Activated naive CD4-positive, alpha-beta T cell treated with anti-CD3 and anti-CD28 coated beads, Interleukin-2, amount 10 ng/mL, durations not matched to agents 7 days and 5 days (primary cell): ENCODE measurements at regions not wholly inside any gene's neighbourhood (a gene's known extent, or its start where the extent isn't known, plus 50 kb on each side); places are given as distances from the start of the nearest gene placed in this dataset.
"Not testable (repeated sequence)": the region's sequence is repeated elsewhere in the genome, so short reads cannot be mapped to it uniquely, and the experiment has no call there.

Experiments
- CTCF ChIA-PET: fragments of 350-600 bp; sonication (Branson Sonifier 250); formaldehyde crosslinking; loops from one replicate; lab custom pipeline; 2021; ENCODE audit warnings: antibody characterized with exemption; lab: Charles Lee
- DNase-seq: peaks from one replicate; pipeline ENCODE4 v3.0.0-alpha.2; 2020
- H3K27ac Mint-ChIP-seq: one replicate; pipeline ENCODE4 v1.8.0; 2021; ENCODE audit warnings: mild to moderate bottlenecking, moderate library complexity, mixed read lengths
- H3K27me3 Mint-ChIP-seq: one replicate; pipeline ENCODE4 v1.8.0; 2021; ENCODE audit warnings: mild to moderate bottlenecking, mixed read lengths
- H3K36me3 Mint-ChIP-seq: one replicate; pipeline ENCODE4 v1.8.0; 2021; ENCODE audit warnings: mixed read lengths
- H3K4me1 Mint-ChIP-seq: one replicate; pipeline ENCODE4 v1.8.0; 2021; ENCODE audit warnings: mixed read lengths
- H3K4me3 Mint-ChIP-seq: one replicate; pipeline ENCODE4 v1.8.0; 2021; ENCODE audit warnings: mild to moderate bottlenecking, moderate library complexity, mixed read lengths
- H3K9me3 Mint-ChIP-seq: one replicate; pipeline ENCODE4 v1.8.0; 2021; ENCODE audit warnings: mixed read lengths

GRCh38 chr6:146919017-146919416 lies 285.2 kb upstream of the STXBP5 start:
- Mint-ChIP-seq H3K4me1 (peaks cover 2% of the 10 kb centered on the region), H3K9me3 (no peaks in the 10 kb centered on the region), H3K27me3 (no peaks in the 10 kb centered on the region), H3K4me3 (no peak overlapping the region), H3K27ac (no peak overlapping the region), H3K36me3 (no peaks in the 10 kb centered on the region)
- DNase-seq, result no peak
- CTCF ChIA-PET, result no interaction called here

DNA sequence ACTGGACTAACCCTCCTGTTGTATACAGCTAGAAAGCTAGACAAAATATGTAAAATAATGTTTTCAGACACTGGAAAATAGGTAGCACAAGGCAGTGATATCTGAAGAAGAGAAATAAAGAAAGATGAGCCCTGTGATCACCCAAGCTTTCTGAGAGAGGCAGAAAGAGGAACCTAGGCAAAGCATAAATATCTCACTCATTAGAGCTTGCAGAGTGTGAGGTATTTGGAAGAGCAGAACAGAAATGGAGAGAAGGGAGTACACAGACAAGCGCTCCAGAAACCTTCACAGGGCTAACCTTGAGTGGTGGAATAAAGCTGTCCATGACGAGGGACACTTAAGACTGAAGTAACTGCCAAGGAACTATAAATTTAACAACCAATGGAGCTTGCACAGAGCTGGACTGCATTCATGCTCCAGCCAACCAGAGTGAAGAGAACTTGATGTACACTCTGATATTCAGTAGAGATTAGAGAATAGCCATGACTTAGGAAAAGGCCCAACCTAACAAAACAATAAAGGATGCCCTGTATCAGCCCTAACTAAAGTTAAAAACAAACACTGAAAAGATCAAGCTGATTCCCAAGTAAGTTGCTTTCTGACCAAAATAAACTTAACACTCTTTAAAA lies 280.9 kb upstream of the STXBP5 start:
- Mint-ChIP-seq H3K27me3 (no peaks in the 10 kb centered on the region), H3K27ac (no peak overlapping the region), H3K9me3 (no peaks in the 10 kb centered on the region), H3K4me3 (no peak overlapping the region), H3K4me1 (no peaks in the 10 kb centered on the region), H3K36me3 (no peaks in the 10 kb centered on the region)
- no peak for DNase-seq
- CTCF ChIA-PET, result no interaction called here

DNA sequence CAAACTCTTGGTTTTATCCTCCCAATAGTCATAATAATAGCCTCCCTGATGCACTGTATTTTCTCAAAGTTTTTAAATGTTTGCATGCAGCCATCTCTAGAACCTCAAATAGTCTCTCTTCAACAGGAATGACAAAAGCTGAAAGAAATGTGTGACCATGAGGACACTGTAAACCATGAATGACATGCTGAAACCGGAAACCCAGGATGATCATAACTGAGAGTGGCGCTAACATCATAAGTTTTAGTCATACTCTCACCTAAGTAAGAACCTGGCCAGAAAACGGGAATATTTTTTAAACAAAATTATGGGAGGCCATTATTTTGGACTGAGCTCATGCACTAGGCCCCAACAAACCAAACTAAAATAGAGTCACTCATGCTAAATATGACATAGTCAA lies 278.4 kb upstream of the STXBP5 start:
- no peaks in the 10 kb centered on the region for H3K36me3 Mint-ChIP-seq
- no peaks in the 10 kb centered on the region for H3K4me1 Mint-ChIP-seq
- DNase-seq, result no peak
- no peak overlapping the region for H3K27ac Mint-ChIP-seq
- no peaks in the 10 kb centered on the region for H3K9me3 Mint-ChIP-seq
- H3K27me3 Mint-ChIP-seq, result no peaks in the 10 kb centered on the region
- CTCF ChIA-PET, result no interaction called here
- no peak overlapping the region for H3K4me3 Mint-ChIP-seq

DNA sequence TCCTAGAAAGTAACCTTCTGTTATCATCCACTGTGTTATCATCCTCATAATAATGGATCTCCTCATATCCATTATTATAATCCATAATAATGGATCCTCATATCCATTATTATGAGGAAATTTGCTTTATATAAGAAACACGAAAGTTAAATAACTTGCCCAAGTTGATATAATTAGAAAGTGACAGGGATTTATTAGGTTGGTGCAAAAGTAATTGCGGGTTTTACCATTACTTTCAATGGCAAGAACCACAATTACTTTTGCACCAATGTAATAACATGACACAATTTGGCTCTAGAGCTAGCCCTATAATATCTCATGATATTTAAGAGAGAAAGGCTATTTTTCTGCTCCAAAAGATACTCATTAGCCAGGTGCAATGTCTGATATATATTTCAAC lies 275.7 kb upstream of the STXBP5 start:
- no peaks in the 10 kb centered on the region for H3K9me3 Mint-ChIP-seq
- H3K36me3 Mint-ChIP-seq, result no peaks in the 10 kb centered on the region
- no peaks in the 10 kb centered on the region for H3K4me1 Mint-ChIP-seq
- H3K27ac Mint-ChIP-seq, result no peak overlapping the region
- CTCF ChIA-PET, result no interaction called here
- no peaks in the 10 kb centered on the region for H3K27me3 Mint-ChIP-seq
- DNase-seq, result no peak
- no peak overlapping the region for H3K4me3 Mint-ChIP-seq

- H3K4me1 Mint-ChIP-seq, result no peaks in the 10 kb centered on the region
Observed at GRCh38 chr6:146931214-146931613, 273.0 kb upstream of the STXBP5 start.

GRCh38 chr6:146937316-146937715 lies 266.9 kb upstream of the STXBP5 start:
- H3K4me3 Mint-ChIP-seq, result no peak overlapping the region
- H3K9me3 Mint-ChIP-seq, result no peaks in the 10 kb centered on the region
- DNase-seq, result no peak
- CTCF ChIA-PET, result no interaction called here
- no peak overlapping the region for H3K27ac Mint-ChIP-seq
- H3K27me3 Mint-ChIP-seq, result no peaks in the 10 kb centered on the region
- H3K4me1 Mint-ChIP-seq, result no peaks in the 10 kb centered on the region
- H3K36me3 Mint-ChIP-seq, result no peaks in the 10 kb centered on the region

More at GRCh38 chr6:146931214-146931613, 273.0 kb upstream of the STXBP5 start:
- Mint-ChIP-seq H3K27me3 (no peaks in the 10 kb centered on the region), H3K9me3 (no peaks in the 10 kb centered on the region), H3K4me3 (no peak overlapping the region), H3K27ac (no peak overlapping the region), H3K36me3 (no peaks in the 10 kb centered on the region)
- CTCF ChIA-PET, result no interaction called here
- DNase-seq, result no peak

- no peaks in the 10 kb centered on the region for H3K9me3 Mint-ChIP-seq
- DNase-seq, result no peak
- no peaks in the 10 kb centered on the region for H3K4me1 Mint-ChIP-seq
- H3K36me3 Mint-ChIP-seq, result no peaks in the 10 kb centered on the region
- H3K27me3 Mint-ChIP-seq, result no peaks in the 10 kb centered on the region
- no peak overlapping the region for H3K4me3 Mint-ChIP-seq
- CTCF ChIA-PET, result no interaction called here
- H3K27ac Mint-ChIP-seq, result no peak overlapping the region
Observed at GRCh38 chr6:146938266-146938665, 266.0 kb upstream of the STXBP5 start.

DNA sequence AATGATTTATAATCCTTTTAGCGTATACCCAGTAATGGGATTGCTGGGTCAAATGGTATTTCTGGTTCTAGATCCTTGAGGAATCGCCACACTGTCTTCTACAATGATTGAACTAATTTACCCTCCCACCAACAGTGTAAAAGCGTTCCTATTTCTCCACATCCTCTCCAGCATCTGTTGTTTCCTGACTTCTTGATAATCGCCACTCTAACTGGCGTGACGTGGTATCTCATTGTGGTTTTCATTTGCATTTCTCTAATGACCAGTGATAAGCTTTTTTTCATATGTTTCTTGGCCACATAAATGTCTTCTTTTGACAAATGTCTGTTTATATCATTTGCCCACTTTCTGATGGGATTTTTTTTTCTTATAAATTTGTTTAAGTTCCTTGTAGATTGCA lies 264.8 kb upstream of the STXBP5 start:
- H3K4me3 Mint-ChIP-seq, H3K36me3 Mint-ChIP-seq, H3K9me3 Mint-ChIP-seq, H3K4me1 Mint-ChIP-seq, CTCF ChIA-PET, H3K27me3 Mint-ChIP-seq, DNase-seq, H3K27ac Mint-ChIP-seq: not testable (repeated sequence)

GRCh38 chr6:146943664-146944063 lies 260.6 kb upstream of the STXBP5 start:
- CTCF ChIA-PET, result no interaction called here
- no peaks in the 10 kb centered on the region for H3K9me3 Mint-ChIP-seq
- no peaks in the 10 kb centered on the region for H3K36me3 Mint-ChIP-seq
- no peak overlapping the region for H3K4me3 Mint-ChIP-seq
- DNase-seq, result no peak
- H3K4me1 Mint-ChIP-seq, result no peaks in the 10 kb centered on the region
- H3K27ac Mint-ChIP-seq, result no peak overlapping the region
- H3K27me3 Mint-ChIP-seq, result no peaks in the 10 kb centered on the region

- Mint-ChIP-seq H3K36me3 (no peaks in the 10 kb centered on the region), H3K27me3 (no peaks in the 10 kb centered on the region), H3K27ac (no peak overlapping the region), H3K9me3 (no peaks in the 10 kb centered on the region), H3K4me1 (no peaks in the 10 kb centered on the region), H3K4me3 (no peak overlapping the region)
- CTCF ChIA-PET, result no interaction called here
- no peak for DNase-seq
Observed at GRCh38 chr6:146944077-146944476, 260.1 kb upstream of the STXBP5 start.

GRCh38 chr6:146944809-146945208 lies 259.4 kb upstream of the STXBP5 start:
- no peak overlapping the region for H3K4me3 Mint-ChIP-seq
- no peak overlapping the region for H3K27ac Mint-ChIP-seq
- no peaks in the 10 kb centered on the region for H3K9me3 Mint-ChIP-seq
- no peak for DNase-seq
- CTCF ChIA-PET, result no interaction called here
- no peaks in the 10 kb centered on the region for H3K27me3 Mint-ChIP-seq
- peaks cover 2% of the 10 kb centered on the region for H3K4me1 Mint-ChIP-seq
- no peaks in the 10 kb centered on the region for H3K36me3 Mint-ChIP-seq

DNA sequence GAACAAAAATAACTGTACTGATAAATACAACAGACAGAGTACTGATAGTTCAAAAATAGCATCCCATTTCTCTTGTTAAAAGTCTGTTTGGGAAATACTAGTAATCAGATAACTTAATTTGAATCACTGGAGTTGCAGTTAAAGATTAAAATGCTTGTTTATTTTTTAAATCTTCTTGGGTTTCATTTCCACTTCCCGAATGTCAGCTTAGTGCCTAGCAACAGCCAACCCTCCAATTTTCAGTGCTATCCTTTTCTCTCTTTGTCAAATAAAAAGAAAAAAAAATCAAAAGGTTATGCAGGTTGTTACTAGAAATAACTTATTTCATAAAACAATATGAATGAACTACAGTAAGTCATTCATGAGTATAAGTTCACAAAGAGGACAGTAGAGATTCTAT lies 257.7 kb upstream of the STXBP5 start:
- CTCF ChIA-PET, result no interaction called here
- DNase-seq, result no peak
- Mint-ChIP-seq H3K27ac (no peak overlapping the region), H3K9me3 (no peaks in the 10 kb centered on the region), H3K36me3 (no peaks in the 10 kb centered on the region), H3K4me1 (peaks cover 15% of the 10 kb centered on the region), H3K27me3 (no peaks in the 10 kb centered on the region), H3K4me3 (no peak overlapping the region)

- H3K9me3 Mint-ChIP-seq, result no peaks in the 10 kb centered on the region
- no peak for DNase-seq
- H3K36me3 Mint-ChIP-seq, result no peaks in the 10 kb centered on the region
- no peaks in the 10 kb centered on the region for H3K27me3 Mint-ChIP-seq
- no peak overlapping the region for H3K27ac Mint-ChIP-seq
- CTCF ChIA-PET, result no interaction called here
- H3K4me3 Mint-ChIP-seq, result no peak overlapping the region
- peaks cover 15% of the 10 kb centered on the region for H3K4me1 Mint-ChIP-seq
Observed at GRCh38 chr6:146948790-146949342, 255.4 kb upstream of the STXBP5 start.

DNA sequence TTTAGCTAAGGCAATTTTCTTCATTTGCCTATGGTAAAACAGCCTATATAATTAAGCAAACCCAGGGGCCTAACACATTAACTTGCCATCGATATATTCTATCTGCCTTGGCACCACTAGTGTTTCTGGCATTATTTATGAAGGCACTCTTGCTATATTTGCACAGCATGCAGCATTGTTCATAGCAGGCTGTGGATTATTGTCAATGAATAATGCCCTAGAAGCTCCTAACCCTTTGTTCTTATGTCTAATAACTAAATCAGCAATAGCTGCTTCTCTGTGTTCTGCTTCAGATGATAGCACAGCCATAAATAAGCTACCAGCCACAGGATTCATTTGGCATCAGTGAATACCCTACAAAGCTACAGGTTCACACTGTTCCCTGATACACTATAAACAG lies 254.8 kb upstream of the STXBP5 start:
- CTCF ChIA-PET, result no interaction called here

GRCh38 chr6:146950351-146950835 lies 253.8 kb upstream of the STXBP5 start:
- Mint-ChIP-seq H3K36me3 (no peaks in the 10 kb centered on the region), H3K9me3 (no peaks in the 10 kb centered on the region), H3K4me3 (no peak overlapping the region), H3K27me3 (no peaks in the 10 kb centered on the region), H3K4me1 (peaks cover 15% of the 10 kb centered on the region), H3K27ac (no peak overlapping the region)
- DNase-seq, result no peak
- CTCF ChIA-PET, result no interaction called here

More for the DNA sequence above, 254.8 kb upstream of the STXBP5 start:
- H3K36me3 Mint-ChIP-seq, result no peaks in the 10 kb centered on the region
- peaks cover 15% of the 10 kb centered on the region for H3K4me1 Mint-ChIP-seq
- no peak for DNase-seq
- H3K9me3 Mint-ChIP-seq, result no peaks in the 10 kb centered on the region
- H3K27ac Mint-ChIP-seq, result no peak overlapping the region
- no peak overlapping the region for H3K4me3 Mint-ChIP-seq
- no peaks in the 10 kb centered on the region for H3K27me3 Mint-ChIP-seq
